ENCODE measurements at regions not wholly inside any gene's neighbourhood (a gene's known extent, or its start where the extent isn't known, plus 50 kb on each side); places are given as distances from the start of the nearest gene placed in this dataset.

DNA sequence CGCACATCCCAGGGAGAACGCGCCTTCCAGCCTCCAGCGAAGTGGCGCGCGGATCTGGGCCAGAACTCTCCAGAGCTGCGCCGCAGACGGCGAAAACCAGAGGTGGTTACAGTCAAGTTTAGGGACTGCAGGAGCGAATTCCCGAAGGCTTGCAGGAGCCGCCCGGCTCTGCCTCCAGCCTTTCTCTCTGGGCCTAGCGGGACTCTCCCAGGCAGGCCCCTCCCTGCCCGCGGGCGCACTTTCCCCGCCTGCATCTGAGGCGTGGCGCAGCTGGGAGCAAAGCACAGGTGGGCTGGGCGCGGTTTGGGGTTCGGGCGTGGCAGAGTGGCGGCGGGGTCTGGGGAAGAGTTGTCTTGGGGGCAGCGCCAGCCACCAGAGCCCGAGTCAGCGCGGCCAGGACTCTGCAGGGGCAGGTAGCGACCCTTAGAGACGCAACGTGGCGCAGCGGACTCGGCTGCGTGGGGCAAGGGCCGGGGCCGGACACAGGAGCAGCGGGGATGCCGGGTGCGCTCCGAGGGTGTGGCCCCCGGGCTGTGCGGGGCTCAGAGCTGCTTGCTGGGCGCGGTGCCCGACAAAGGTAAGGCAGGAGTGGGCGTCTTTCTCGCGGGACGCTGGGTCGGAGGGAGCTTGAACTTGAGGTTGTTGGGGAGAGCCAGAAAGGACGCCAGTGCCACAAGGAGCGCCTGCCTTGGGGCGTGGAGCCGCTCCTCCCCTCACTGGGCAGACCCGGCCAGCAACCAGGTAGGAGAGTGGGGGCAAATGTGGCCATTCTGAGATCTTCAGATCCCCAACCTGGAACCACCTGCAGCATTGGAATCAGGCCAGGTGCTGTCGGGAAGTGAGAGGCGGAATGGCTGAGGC, 1126.0 kb downstream of the AACS start (continued):
- TF ChIP-seq SIX5 (IDR thresholded peaks at IDR 0.05; ENCODE audit: low read depth, low read length): no peak
- no peak for TF ChIP-seq CEBPB (IDR thresholded peaks at IDR 0.05; ENCODE audit: low read depth, low read length)
- no peak for TF ChIP-seq NANOG (IDR thresholded peaks at IDR 0.05; ENCODE audit: insufficient read depth, low read depth, low read length, poor library complexity, severe bottlenecking)
- no peak for TF ChIP-seq CBX5 (IDR thresholded peaks at IDR 0.05; ENCODE audit: low read depth, low read length)
- no peak for TF ChIP-seq SP1 (IDR thresholded peaks at IDR 0.05; ENCODE audit: low read depth, low read length)
- TF ChIP-seq, protein P1, sequence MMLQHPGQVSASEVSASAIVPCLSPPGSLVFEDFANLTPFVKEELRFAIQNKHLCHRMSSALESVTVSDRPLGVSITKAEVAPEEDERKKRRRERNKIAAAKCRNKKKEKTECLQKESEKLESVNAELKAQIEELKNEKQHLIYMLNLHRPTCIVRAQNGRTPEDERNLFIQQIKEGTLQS (IDR thresholded peaks at IDR 0.05; ENCODE audit: insufficient read depth, low read depth, low read length): no peak
- no peak; a peak in 1 of 4 replicates for TF ChIP-seq RAD21 (IDR thresholded peaks at IDR 0.05 in 1 of 2, conservative IDR thresholded peaks at IDR 0.05 in 1 of 2; ENCODE audit: low read depth in 2 of 2, low read length in 2 of 2)
- TF ChIP-seq BRCA1 (IDR thresholded peaks at IDR 0.05; ENCODE audit: low read depth, low read length): no peak
- 0 out of 4 replicates have a peak, but pooled peaks of 1 of the 2 experiments have one; percentile 70 for TF ChIP-seq HDAC2 (IDR thresholded peaks at IDR 0.05; ENCODE audit: borderline replicate concordance in 1 of 2, low read depth in 2 of 2, low read length in 2 of 2)
- no peak for TF ChIP-seq RFX5 (IDR thresholded peaks at IDR 0.05; ENCODE audit: borderline replicate concordance, low read depth, low read length)
- no peak for TF ChIP-seq SP2 (IDR thresholded peaks at IDR 0.05; ENCODE audit: low read length)
- TF ChIP-seq TAF7 (optimal IDR thresholded peaks at IDR 0.05; ENCODE audit: borderline replicate concordance, low read depth, low read length): no peak
- TF ChIP-seq EGR1 (IDR thresholded peaks at IDR 0.05; ENCODE audit: borderline replicate concordance, low read depth, low read length): no peak
- TF ChIP-seq, protein P2, sequence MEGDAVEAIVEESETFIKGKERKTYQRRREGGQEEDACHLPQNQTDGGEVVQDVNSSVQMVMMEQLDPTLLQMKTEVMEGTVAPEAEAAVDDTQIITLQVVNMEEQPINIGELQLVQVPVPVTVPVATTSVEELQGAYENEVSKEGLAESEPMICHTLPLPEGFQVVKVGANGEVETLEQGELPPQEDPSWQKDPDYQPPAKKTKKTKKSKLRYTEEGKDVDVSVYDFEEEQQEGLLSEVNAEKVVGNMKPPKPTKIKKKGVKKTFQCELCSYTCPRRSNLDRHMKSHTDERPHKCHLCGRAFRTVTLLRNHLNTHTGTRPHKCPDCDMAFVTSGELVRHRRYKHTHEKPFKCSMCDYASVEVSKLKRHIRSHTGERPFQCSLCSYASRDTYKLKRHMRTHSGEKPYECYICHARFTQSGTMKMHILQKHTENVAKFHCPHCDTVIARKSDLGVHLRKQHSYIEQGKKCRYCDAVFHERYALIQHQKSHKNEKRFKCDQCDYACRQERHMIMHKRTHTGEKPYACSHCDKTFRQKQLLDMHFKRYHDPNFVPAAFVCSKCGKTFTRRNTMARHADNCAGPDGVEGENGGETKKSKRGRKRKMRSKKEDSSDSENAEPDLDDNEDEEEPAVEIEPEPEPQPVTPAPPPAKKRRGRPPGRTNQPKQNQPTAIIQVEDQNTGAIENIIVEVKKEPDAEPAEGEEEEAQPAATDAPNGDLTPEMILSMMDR (IDR thresholded peaks at IDR 0.05; ENCODE audit: control extremely low read depth in 1 of 3, insufficient read depth in 1 of 3, low read depth in 1 of 3, low read length in 3 of 3): no peak; a peak in 1 of 4 replicates
- no peak for TF ChIP-seq POU5F1 (IDR thresholded peaks at IDR 0.05; ENCODE audit: low read depth, low read length)
- TF ChIP-seq PHF8 (conservative IDR thresholded peaks at IDR 0.05; ENCODE audit: low read depth, low read length): no peak; the same call in 1 of the 2 replicates
- TF ChIP-seq, protein P3, sequence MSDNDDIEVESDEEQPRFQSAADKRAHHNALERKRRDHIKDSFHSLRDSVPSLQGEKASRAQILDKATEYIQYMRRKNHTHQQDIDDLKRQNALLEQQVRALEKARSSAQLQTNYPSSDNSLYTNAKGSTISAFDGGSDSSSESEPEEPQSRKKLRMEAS (IDR thresholded peaks at IDR 0.05): no peak
- TF ChIP-seq TAF1 (IDR thresholded peaks at IDR 0.05; ENCODE audit: low read depth, low read length): peak; percentile 52; the same call in 1 of the 2 replicates
- TF ChIP-seq BACH1 (IDR thresholded peaks at IDR 0.05; ENCODE audit: low read length): 0 out of 2 replicates have a peak, but pooled peaks have one; percentile 6
